ENCODE measurements at regions not wholly inside any gene's neighbourhood (a gene's known extent, or its start where the extent isn't known, plus 50 kb on each side); places are given as distances from the start of the nearest gene placed in this dataset.

DNA sequence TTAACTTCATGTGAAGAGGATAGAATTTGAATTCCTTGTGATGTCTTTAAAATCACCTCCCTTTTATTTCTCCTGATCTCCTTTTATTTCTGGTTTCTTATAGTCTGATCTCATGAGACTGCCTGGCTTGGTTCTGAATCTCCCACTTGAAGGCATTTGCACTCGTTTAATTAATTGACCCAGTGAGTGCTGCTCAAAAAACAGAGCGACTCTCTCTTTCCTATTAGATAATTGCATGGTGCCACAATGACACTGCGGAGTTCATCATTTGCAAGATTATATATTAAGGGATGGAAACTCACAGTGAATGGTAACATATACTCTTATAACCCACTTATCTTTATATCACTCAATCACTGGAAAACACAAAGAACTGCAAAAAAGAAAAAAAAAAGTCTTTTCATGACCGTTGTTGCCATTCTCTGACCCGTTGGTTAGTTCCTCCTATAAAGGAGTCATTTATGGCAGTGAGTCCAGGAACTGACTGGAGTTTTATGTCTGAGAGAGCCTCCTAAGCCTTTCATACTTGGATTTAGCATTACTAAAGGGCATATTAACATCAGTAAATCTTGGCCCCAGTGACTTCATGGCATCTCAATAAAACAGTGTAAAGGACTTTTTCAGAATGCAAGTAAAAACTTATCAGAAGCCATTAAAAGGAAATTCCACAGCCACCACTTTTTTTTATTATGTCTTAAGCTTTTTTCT, 103.3 kb upstream of the EPHA4 start:
- TF ChIP-seq, protein P1, sequence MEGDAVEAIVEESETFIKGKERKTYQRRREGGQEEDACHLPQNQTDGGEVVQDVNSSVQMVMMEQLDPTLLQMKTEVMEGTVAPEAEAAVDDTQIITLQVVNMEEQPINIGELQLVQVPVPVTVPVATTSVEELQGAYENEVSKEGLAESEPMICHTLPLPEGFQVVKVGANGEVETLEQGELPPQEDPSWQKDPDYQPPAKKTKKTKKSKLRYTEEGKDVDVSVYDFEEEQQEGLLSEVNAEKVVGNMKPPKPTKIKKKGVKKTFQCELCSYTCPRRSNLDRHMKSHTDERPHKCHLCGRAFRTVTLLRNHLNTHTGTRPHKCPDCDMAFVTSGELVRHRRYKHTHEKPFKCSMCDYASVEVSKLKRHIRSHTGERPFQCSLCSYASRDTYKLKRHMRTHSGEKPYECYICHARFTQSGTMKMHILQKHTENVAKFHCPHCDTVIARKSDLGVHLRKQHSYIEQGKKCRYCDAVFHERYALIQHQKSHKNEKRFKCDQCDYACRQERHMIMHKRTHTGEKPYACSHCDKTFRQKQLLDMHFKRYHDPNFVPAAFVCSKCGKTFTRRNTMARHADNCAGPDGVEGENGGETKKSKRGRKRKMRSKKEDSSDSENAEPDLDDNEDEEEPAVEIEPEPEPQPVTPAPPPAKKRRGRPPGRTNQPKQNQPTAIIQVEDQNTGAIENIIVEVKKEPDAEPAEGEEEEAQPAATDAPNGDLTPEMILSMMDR (IDR thresholded peaks at IDR 0.05), result no peak
- no peak for TF ChIP-seq POLR2AphosphoS5 (IDR thresholded peaks at IDR 0.05)
